Endothelial cell of umbilical vein (primary cell): ENCODE measurements at regions not wholly inside any gene's neighbourhood (a gene's known extent, or its start where the extent isn't known, plus 50 kb on each side); places are given as distances from the start of the nearest gene placed in this dataset.

Experiments
- EZH2 ChIP-seq: IDR thresholded peaks from 2 replicates; pipeline ENCODE4 v1.6.1; 2012; ENCODE audit warnings: borderline replicate concordance, low read depth, mild to moderate bottlenecking, moderate library complexity, low read length, inconsistent platforms; ENCODE audit not compliant: severe bottlenecking
- TF ChIP-seq, protein P1 (sequence below), 2 donors: IDR thresholded peaks; 1 replicate in 1 of 2; 2 replicates in 1 of 2; pipeline ENCODE4 v1.5.1; 2011; ENCODE audit warnings: low read length in 2 of 2, mild to moderate bottlenecking in 2 of 2, moderate library complexity in 2 of 2, control low read depth in 1 of 2, inconsistent platforms in 1 of 2, low read depth in 1 of 2; ENCODE audit not compliant: insufficient read depth in 1 of 2; ENCODE audit errors: extremely low read depth in 1 of 2

DNA sequence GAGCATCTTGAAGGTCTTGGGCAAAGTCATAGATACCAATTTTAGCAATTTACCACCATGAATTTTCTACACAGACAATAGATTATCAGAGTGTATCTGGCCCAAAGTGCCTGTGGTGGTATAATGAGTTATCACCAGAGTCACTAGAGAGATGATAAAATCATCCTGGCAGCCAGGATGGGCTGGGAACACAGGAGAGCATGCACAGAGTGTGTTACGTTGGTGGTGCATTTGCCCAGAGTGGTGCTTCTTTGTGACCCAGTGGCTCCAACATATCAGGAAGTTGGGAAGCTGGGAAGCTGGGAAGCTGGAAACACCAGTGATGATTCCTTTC lies 236.7 kb upstream of the PROX1 start:
- TF ChIP-seq, protein P1, sequence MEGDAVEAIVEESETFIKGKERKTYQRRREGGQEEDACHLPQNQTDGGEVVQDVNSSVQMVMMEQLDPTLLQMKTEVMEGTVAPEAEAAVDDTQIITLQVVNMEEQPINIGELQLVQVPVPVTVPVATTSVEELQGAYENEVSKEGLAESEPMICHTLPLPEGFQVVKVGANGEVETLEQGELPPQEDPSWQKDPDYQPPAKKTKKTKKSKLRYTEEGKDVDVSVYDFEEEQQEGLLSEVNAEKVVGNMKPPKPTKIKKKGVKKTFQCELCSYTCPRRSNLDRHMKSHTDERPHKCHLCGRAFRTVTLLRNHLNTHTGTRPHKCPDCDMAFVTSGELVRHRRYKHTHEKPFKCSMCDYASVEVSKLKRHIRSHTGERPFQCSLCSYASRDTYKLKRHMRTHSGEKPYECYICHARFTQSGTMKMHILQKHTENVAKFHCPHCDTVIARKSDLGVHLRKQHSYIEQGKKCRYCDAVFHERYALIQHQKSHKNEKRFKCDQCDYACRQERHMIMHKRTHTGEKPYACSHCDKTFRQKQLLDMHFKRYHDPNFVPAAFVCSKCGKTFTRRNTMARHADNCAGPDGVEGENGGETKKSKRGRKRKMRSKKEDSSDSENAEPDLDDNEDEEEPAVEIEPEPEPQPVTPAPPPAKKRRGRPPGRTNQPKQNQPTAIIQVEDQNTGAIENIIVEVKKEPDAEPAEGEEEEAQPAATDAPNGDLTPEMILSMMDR (IDR thresholded peaks at IDR 0.05; ENCODE audit: extremely low read depth in 1 of 2, insufficient read depth in 1 of 2, low read depth in 1 of 2, low read length in 2 of 2): no peak
- no peak for TF ChIP-seq EZH2
